Muscle of back (tissue), 3 donors: ENCODE measurements at regions not wholly inside any gene's neighbourhood (a gene's known extent, or its start where the extent isn't known, plus 50 kb on each side); places are given as distances from the start of the nearest gene placed in this dataset.

Experiments
- DNase-seq, 3 donors: peaks; one replicate each; pipeline versions ENCODE4 v3.0.0 to v3.0.0-alpha.2; 2013

DNA sequence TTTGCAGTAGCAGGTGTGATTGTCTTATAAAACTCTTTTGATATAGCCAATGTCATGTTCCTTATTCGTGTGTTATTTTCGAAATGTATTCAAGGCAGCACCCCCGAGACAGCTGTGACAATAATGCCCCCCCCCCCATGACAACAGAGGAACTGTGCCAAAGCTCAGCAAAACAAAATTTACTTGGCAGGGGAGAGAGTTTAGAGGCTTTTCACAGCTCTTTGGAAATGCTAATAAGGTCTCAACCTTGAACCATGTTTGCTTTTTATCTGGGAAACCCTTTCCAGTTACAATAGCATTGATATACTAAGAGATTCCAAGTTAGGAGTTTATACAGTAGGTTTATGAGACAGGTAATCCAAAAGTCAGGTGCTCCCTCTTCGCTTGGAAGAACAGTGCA, 56.4 kb upstream of the USP44 start:
- peak in 1 of 3 donors; percentile 40 for DNase-seq

- DNase-seq = no peak
Observed at GRCh38 chr12:95605875-95606274, 54.6 kb upstream of the USP44 start.

GRCh38 chr12:95605087-95605486, 53.8 kb upstream of the USP44 start:
- DNase-seq = no peak

DNA sequence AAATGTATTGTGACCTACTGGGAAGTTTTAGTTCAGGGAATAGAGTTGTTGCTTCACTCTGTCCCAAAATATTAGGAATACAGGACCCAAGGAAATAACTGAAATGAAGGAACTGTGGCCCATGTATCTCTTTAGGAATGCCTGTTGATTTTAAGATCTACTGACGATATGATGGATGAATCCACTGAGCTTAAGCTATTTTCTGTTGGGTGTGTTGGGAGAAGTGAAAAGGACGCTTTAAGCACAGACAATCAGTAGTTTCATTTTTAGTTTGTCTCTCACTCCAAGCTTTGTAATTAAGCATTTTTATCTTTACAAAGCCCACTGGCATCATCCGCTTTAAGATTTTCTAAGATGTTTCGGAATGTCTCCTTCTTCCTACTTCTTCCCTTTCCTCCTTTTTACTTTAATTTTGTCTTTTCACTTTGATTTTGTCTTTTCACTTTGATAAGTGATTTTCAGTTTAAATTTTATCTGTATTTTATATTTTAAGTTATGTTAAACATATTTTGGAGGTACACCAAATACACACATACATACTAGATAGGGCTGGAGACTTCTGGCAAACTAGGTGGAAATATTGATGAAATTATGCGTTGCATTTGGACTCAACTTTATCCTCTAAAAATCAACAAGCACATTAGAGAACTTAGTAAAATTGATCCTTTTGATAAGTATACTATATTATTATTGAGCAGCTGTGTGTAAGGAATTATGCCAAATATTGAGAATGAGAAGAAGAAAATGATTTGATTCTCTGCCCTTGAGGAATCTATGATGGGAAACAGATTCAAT, 52.3 kb upstream of the USP44 start:
- peak in 1 of 3 donors; percentile 80 for DNase-seq

- DNase-seq = peak; percentile 71 to 89 (median 71)
Observed at GRCh38 chr12:95601091-95601961, 50.0 kb upstream of the USP44 start.
